GM23248 (cell line): ENCODE measurements at regions not wholly inside any gene's neighbourhood (a gene's known extent, or its start where the extent isn't known, plus 50 kb on each side); places are given as distances from the start of the nearest gene placed in this dataset.

Experiments used
- DNase-seq: peaks from one replicate; pipeline ENCODE4 v3.0.0-alpha.2; 2015
- H2AFZ ChIP-seq: fragments of 200-600 bp; sonication (generic); 2 replicates; pipeline ENCODE4 v1.6.1; 2016; ENCODE audit warnings: antibody characterized with exemption
- H3F3A ChIP-seq: fragments of 200-600 bp; sonication (generic); 2 replicates; pipeline ENCODE4 v1.6.1; 2016; ENCODE audit warnings: mild to moderate bottlenecking, antibody characterized with exemption, mixed run types; ENCODE audit not compliant: insufficient read depth
- H3K27ac ChIP-seq: fragments of 200-600 bp; sonication (generic); 2 replicates; pipeline ENCODE4 v1.5.1; 2016; ENCODE audit warnings: mild to moderate bottlenecking
- H3K27me3 ChIP-seq: fragments of 200-600 bp; sonication (generic); replicated peaks from 2 replicates; pipeline ENCODE4 v1.6.1; 2016; ENCODE audit warnings: mild to moderate bottlenecking; ENCODE audit not compliant: insufficient read depth
- H3K36me3 ChIP-seq: fragments of 200-600 bp; sonication (generic); 2 replicates; pipeline ENCODE4 v1.6.1; 2016; ENCODE audit warnings: low read depth, mild to moderate bottlenecking
- H3K4me1 ChIP-seq: fragments of 200-600 bp; sonication (generic); 2 replicates; pipeline ENCODE4 v1.6.1; 2016; ENCODE audit warnings: mild to moderate bottlenecking; ENCODE audit not compliant: insufficient read depth
- H3K4me2 ChIP-seq: fragments of 200-600 bp; sonication (generic); one replicate; pipeline ENCODE4 v1.6.1; 2016; ENCODE audit warnings: mild to moderate bottlenecking; ENCODE audit not compliant: unreplicated experiment
- H3K4me3 ChIP-seq: fragments of 200-600 bp; sonication (generic); 2 replicates; pipeline ENCODE4 v1.5.1; 2016; ENCODE audit warnings: mild to moderate bottlenecking
- H3K79me2 ChIP-seq: fragments of 200-600 bp; sonication (generic); 2 replicates; pipeline ENCODE4 v1.6.1; 2016; ENCODE audit warnings: mild to moderate bottlenecking; ENCODE audit not compliant: insufficient read depth
- H3K9ac ChIP-seq: fragments of 200-600 bp; sonication (generic); 2 replicates; pipeline ENCODE4 v1.6.1; 2016; ENCODE audit warnings: mild to moderate bottlenecking
- H3K9me2 ChIP-seq: fragments of 200-600 bp; sonication (generic); 2 replicates; pipeline ENCODE4 v1.6.1; 2016; ENCODE audit warnings: mixed run types, mild to moderate bottlenecking, moderate library complexity; ENCODE audit not compliant: insufficient read depth
- H3K9me3 ChIP-seq: fragments of 200-600 bp; sonication (generic); one replicate; pipeline ENCODE4 v1.6.1; 2017; ENCODE audit warnings: low read depth
- H4K20me1 ChIP-seq: fragments of 200-600 bp; sonication (generic); 2 replicates; pipeline ENCODE4 v1.6.0; 2016; ENCODE audit not compliant: insufficient read depth
- EZH2 ChIP-seq: fragments of 200-600 bp; sonication (generic); IDR thresholded peaks from 2 replicates; pipeline ENCODE4 v1.6.1; 2018; ENCODE audit warnings: antibody characterized with exemption, mild to moderate bottlenecking; ENCODE audit not compliant: insufficient read depth, poor library complexity, severe bottlenecking
- EZH2phosphoT487 ChIP-seq: fragments of 200-600 bp; sonication (generic); IDR thresholded peaks from 2 replicates; pipeline ENCODE4 v1.6.1; 2018; ENCODE audit warnings: antibody characterized with exemption, moderate library complexity, mild to moderate bottlenecking, low read depth; ENCODE audit not compliant: insufficient read depth
- WGBS, 2 experiments: methylation state at CpG; one replicate each; pipeline ENCODE4 v1.1.6; 2015 to 2017; ENCODE audit warnings: low lambda C conversion rate in 2 of 2, low coverage in 1 of 2; ENCODE audit errors: missing lambda C conversion rate in 2 of 2; 5-methylcytosine and 5-hydroxymethylcytosine counted together
- in situ Hi-C: fragments of 300-500 bp; cut with MboI; formaldehyde crosslinking; loops from 2 replicates; pipeline ENCODE4 v1.15.0; 2020

DNA sequence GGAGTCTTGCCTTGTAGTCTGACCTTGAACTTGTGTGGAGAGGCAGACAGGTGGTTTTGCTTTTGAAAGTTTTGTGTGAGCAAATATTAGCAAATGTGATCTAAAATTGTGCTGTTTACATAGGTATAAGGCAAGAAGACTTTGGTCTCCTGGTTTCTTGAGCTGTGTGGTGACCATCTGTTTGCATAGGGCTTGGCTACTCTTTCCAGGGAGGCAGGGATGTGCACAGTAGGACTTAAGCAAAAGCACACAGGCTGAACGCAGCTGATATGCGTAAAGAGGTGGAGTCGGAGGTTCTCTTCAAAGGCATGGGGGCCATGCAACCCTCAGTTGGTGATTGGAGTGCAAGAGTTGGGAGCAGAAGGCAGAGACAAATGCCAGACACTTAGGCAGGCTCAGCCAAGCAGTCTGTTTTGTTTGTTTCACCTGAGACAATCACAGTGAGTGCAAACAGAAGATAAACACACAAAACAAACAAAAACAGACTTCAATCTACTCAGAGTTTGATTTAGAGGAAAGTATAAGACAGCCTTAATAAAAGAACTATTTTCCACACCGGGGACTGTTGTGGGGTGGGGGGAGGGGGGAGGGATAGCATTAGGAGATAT, 744.2 kb downstream of the MTRR start:
- H3K27me3 ChIP-seq, result no peaks in the 10 kb centered on the region
- no peak overlapping the region for H3K27ac ChIP-seq
- H3F3A ChIP-seq, result no peaks in the 10 kb centered on the region
- TF ChIP-seq EZH2 (no peak), EZH2phosphoT487 (no peak)
- H3K36me3 ChIP-seq, result no peaks in the 10 kb centered on the region
- H4K20me1 ChIP-seq, result no peaks in the 10 kb centered on the region
- no peak overlapping the region for H3K4me2 ChIP-seq
- 58 to 62% methylated on average over 4 of the region's 4 CpGs for WGBS, 2 experiments
- H3K9me2 ChIP-seq, result no peaks in the 10 kb centered on the region
- no peaks in the 10 kb centered on the region for H3K9me3 ChIP-seq
- no peaks in the 10 kb centered on the region for H3K4me1 ChIP-seq
- no peak for DNase-seq
- no peak overlapping the region for H3K4me3 ChIP-seq
- no peak overlapping the region for H2AFZ ChIP-seq
- no peaks in the 10 kb centered on the region for H3K79me2 ChIP-seq
- no peak overlapping the region for H3K9ac ChIP-seq
- in situ Hi-C loops, result no loop called here

DNA sequence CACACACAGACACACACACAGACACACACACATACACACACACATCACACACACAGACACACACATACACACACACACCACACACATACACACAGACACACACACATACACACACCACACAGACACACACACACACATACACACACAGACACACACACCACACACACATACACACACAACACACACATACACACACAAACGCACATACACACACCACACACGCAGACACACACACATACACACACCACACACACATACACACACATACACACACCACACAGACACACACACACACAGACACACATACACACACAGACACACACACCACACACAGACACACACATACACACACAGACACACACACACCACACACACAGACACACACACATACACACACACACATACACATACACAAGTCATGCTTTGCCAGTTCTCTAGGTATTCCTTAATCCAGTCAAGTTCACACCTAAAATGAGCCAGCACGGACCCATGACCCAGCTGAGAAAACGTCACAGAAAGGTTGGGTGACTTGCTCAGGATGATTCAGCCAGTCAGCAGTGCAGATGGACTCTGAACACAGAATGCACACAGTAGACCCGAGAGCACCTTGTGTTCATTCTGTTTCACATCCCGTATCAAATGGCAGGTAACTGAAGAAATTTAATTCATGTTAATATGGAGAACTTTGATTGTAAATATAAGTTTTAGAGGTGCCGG, 746.4 kb downstream of the MTRR start:
- Histone ChIP-seq H3K4me2 (no peak overlapping the region), H3F3A (no peaks in the 10 kb centered on the region), H2AFZ (no peak overlapping the region), H3K27ac (no peak overlapping the region), H3K9me2 (no peaks in the 10 kb centered on the region), H3K9me3 (no peaks in the 10 kb centered on the region), H3K4me1 (no peaks in the 10 kb centered on the region), H3K4me3 (no peak overlapping the region), H4K20me1 (no peaks in the 10 kb centered on the region), H3K27me3 (no peaks in the 10 kb centered on the region), H3K9ac (no peak overlapping the region), H3K36me3 (no peaks in the 10 kb centered on the region), H3K79me2 (no peaks in the 10 kb centered on the region)
- TF ChIP-seq EZH2phosphoT487 (no peak), EZH2 (no peak)
- in situ Hi-C loops, result no loop called here
- 64 to 81% methylated on average over 5 to 7 of the region's 7 CpGs for WGBS, 2 experiments
- DNase-seq, result no peak

DNA sequence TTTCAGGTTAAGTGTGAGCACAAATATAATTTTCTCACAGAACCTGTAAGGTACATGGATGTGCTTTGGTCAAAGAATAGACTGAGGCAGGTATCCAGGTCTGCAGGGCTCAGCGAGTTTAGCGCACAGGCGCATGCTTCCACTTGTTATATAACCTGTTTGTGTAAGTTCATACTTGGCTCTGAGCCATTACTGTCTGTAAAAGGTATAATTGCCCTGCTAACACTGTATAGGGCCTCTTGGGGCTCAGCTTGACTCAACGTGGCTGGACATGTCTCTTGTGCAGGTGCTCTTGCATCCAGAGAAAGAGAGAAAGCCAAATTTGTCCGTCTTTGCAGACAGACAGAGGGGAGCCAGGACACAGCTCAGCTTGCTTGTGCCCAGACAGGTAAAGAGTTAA, 759.6 kb downstream of the MTRR start:
- no peaks in the 10 kb centered on the region for H3K36me3 ChIP-seq
- no peak for DNase-seq
- H4K20me1 ChIP-seq, result no peaks in the 10 kb centered on the region
- 60 to 70% methylated on average over 5 of the region's 5 CpGs for WGBS, 2 experiments
- TF ChIP-seq EZH2phosphoT487 (no peak), EZH2 (no peak)
- H3F3A ChIP-seq, result no peaks in the 10 kb centered on the region
- no peak overlapping the region for H3K9ac ChIP-seq
- no peak overlapping the region for H2AFZ ChIP-seq
- H3K9me2 ChIP-seq, result no peaks in the 10 kb centered on the region
- H3K9me3 ChIP-seq, result no peaks in the 10 kb centered on the region
- no peaks in the 10 kb centered on the region for H3K79me2 ChIP-seq
- H3K27me3 ChIP-seq, result no peaks in the 10 kb centered on the region; the same call in 1 of the 2 replicates
- H3K4me3 ChIP-seq, result no peak overlapping the region
- peaks cover 4% of the 10 kb centered on the region; the same call in 1 of the 2 replicates for H3K4me1 ChIP-seq
- no peak overlapping the region for H3K4me2 ChIP-seq
- in situ Hi-C loops, result no loop called here
- no peak overlapping the region for H3K27ac ChIP-seq

DNA sequence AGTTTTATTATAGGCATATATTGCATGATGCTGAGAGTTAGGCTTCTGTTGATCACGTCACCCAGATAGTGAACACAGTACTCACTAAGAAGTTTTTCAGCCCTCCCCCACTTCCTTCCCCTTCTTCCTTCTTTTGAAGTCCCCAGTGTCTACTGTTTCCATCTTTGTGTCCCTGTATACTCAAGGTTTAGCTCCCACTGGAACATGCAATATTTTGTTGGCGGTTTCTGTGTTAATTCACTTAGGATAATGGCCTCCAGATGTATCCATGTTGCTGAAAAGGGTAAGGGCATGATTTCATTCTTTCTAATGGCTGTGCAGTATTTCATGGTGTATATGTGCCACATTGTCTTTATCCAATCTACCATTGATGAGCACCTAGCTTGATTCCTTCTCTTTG, 764.3 kb downstream of the MTRR start:
- Histone ChIP-seq H3K4me2 (no peak overlapping the region), H2AFZ (no peak overlapping the region), H3K27me3 (no peaks in the 10 kb centered on the region), H3F3A (no peaks in the 10 kb centered on the region), H3K4me3 (no peak overlapping the region), H3K9ac (no peak overlapping the region), H3K27ac (no peak overlapping the region), H4K20me1 (no peaks in the 10 kb centered on the region), H3K4me1 (peaks cover 5% of the 10 kb centered on the region; the same call in 1 of the 2 replicates), H3K9me3 (no peaks in the 10 kb centered on the region), H3K36me3 (no peaks in the 10 kb centered on the region), H3K9me2 (no peaks in the 10 kb centered on the region), H3K79me2 (no peaks in the 10 kb centered on the region)
- TF ChIP-seq EZH2phosphoT487 (no peak), EZH2 (no peak)
- peak; percentile 2 for DNase-seq
- WGBS, 2 experiments, result 2 to 8% methylated on average over 2 of the region's 2 CpGs
- in situ Hi-C loops, result no loop called here
